ENCODE measurements at regions not wholly inside any gene's neighbourhood (a gene's known extent, or its start where the extent isn't known, plus 50 kb on each side); places are given as distances from the start of the nearest gene placed in this dataset.

GRCh38 chr3:59698091-59698490 is 648.3 kb upstream of the CFAP20DC start:
- no peak for DNase-seq (ENCODE audit: low spot score)

DNA sequence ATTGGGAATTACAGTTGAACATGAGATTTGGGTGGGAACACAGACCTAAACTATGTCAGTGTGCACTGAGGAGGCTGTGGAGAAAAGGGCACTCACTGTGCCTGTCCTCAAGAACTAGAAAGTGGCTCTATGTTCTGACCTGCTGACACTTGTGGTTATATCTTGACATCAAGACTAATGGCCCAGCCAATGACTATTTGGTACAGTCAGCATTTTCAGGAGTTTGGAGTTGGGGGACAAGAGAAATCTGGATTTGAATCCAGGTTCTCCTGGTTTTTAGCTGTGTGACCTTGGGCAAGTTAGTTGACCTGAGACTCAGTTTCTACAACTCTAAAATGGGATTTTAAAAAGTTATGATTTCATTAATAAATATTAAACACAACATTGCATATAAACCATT is 647.0 kb upstream of the CFAP20DC start:
- no peak for DNase-seq (ENCODE audit: low spot score)

GRCh38 chr3:59695860-59696259 is 646.0 kb upstream of the CFAP20DC start:
- DNase-seq (ENCODE audit: low spot score): no peak

DNA sequence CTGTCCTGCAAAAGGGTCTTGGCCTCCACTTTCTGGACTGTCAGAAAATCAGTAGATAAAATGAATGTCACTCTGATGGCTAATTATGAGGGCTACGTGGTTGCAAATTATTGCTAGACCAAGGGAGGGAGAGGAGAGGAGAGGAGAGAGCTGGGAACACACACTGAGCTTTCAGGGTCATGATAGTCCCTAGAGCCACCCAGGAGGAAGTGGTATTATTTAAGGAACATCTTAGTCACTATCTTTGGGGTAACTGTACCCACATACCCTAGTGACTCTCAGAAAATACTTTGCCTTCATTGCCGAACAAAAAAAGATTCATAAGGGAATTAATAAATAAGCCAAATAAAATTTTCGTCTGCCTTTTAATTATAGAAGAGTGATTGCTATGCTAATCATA is 642.3 kb upstream of the CFAP20DC start:
- DNase-seq (ENCODE audit: low spot score): no peak

DNA sequence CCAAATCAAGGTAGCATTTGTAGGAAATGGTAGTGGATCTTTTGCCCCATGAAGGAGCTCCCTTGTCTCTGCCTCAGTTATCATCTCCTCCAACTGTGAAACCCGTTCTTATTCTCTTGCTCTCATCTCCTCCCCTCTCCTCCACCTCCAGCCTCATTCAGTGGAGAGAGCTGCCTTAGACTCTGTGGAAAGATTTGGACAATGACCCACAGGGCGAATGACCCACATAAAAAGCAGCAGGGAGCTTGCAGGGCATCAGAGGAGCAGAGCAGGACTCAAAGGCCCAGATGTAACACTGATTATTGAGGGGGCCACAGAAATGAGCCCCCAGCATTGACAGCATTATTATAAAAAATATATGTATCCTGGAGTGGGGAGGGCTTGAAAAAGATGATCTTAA is 641.1 kb upstream of the CFAP20DC start:
- DNase-seq (ENCODE audit: low spot score): no peak

DNA sequence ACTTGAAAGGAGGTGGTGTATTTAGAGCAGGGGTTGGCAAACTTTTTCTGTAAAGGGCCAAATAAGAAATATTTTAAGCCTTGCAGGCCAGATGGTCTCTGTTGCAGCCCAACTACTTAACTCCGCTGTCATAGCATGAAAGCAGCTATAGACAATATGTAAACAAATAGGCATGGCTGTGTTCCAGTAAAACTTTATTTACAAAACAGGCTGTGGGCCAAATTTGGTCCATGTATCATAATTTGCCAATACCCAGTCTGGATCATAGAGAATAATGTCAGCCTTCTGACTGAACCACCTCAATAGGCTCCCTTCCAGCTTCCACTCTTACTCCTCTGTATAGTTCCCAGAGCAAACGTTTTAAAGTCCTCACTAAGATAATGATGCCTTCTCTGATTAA is 638.8 kb upstream of the CFAP20DC start:
- no peak for DNase-seq (ENCODE audit: low spot score)

DNA sequence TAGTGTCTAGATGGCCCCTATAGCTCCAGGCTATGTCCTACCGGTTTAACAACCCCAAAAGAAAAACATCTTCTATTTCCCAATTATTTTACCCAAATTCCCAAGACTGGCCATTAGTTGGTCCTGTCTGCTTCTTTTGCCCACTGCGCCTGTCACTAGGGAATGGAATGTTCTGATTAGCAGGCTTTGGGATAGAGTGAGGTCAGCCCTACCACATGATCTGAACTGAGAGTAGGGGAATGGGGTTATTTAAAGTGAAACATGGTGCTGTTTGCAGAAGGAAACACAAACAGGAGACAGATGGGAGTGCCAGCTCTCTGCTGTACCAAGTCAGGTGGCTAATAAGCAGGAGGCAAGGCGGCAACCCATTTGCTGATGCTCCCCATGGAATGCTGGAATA is 635.6 kb upstream of the CFAP20DC start:
- DNase-seq (ENCODE audit: low spot score): no peak

GRCh38 chr3:59684766-59685165 is 634.9 kb upstream of the CFAP20DC start:
- DNase-seq (ENCODE audit: low spot score): no peak

DNA sequence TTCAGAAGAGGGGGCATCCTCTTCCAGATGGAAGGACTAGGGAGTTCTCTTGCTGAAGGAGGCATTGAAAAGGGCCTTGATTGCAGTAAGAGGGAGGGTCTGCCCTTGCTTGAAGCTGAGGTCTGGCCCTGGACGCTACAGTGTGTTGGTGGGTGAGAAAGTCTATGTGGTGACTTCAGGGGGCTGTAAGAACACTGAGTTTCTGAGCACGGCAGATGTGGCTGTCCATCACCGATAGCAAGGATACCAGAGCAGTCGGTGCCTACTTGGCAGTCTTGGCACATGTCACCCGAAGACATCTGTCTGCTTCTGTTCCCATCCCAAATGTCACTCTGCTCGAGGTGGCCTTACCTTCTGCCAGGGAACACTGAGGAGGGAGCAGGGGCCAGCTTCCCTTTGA is 631.1 kb upstream of the CFAP20DC start:
- no peak for DNase-seq (ENCODE audit: low spot score)

DNA sequence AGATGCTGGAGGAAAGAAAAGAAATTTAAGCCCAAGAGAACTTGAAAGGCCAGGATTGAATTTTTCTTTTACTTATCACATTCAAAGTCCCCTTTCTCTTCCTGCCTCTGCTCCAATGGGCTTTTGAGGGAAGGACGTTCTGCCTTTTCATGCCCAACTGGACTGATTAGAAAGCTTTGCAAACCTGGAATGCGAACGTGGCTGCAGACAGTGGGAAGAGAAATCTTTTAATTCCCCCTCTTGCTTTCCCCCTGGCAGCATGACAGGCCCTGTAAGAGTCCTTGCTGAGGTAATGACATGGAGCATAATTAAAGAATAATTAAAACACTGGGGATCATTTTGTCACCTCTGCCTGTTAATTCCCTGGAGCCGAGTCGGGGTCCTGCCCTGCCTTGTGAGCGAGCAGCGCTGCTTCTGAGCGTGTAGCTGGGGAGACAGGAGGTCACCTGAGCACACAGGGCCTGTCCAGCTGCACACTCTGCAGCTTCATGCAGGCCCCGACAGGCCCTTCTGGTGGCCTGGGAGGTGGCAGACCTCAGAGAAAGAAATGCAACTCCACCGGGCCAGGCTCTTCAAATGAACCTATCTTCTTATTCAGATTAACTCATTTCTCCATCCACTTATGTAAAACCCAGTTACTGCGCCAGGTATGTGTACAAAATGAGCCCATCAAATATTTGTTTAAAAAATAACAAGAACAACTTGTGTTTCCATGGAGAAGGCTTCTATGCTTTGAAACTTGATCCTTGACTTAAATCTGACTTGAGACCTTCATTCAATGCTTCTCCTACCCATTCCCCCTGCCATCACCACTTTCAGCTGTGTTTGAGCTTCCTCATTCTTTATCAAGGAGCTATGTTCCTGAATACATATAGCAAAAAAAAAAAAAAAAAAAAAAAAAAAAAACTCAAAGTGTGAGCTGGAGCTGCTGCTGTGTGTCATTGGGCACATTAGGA is 628.2 kb upstream of the CFAP20DC start:
- DNase-seq (ENCODE audit: low spot score): no peak

DNA sequence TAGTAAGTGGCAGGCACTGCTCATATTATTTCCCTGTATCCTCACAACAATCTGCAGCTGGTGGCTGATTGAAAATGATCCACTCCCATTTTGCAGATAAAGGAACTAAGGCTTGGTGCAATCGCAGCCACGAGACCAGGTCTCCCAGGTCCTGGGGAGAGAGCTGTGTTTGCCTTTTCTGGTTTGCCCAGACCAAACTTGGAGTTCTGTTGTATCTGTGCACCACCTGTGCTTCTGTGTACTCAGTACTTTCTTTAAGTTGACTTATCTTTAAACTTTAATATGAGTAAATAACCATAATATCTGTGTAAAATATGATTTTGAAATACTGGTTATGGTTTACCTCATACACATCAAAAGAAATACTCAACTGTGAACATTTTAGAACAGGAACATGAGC is 625.7 kb upstream of the CFAP20DC start:
- DNase-seq (ENCODE audit: low spot score): no peak

GRCh38 chr3:59663076-59663850 is 613.4 kb upstream of the CFAP20DC start:
- DNase-seq (ENCODE audit: low spot score): no peak

DNA sequence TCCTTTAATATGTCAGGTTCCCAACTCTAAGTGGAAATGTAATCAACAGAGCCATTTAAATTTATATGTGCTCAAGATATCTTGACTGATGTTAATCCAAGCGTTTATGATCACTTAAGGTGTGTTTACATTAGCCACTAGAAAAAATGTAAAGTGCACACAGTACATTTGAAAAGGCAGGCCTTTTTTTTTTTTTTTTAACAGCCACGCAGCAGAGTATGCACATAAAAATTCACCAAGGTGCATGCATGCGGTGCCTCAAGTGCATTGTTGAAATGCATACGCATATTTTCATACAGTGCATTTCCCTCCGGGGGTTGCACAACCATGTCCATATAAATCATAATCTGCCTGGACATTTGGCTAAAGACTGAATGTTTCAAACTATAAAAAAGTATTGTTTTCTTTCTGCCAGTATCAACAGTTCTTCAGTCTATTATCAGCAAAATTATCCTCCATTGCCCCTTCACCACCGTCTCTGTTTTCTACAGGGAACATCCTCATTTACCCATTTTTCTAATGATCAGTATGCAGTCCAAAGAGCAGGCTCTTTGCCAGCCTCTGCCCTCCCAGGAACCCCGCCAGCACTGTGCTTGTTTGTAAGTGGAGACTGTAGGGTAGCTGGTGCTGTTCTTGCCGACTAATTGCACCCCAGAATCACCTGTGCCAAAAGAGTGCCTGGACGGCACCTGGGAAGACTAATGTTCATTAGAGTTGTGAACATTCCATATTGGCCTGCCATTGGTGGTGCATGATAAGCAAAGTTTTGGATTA is 611.2 kb upstream of the CFAP20DC start:
- no peak for DNase-seq (ENCODE audit: low spot score)

- DNase-seq (ENCODE audit: low spot score): no peak
These were observed 610.6 kb upstream of the CFAP20DC start for GRCh38 chr3:59660376-59660775.

GRCh38 chr3:59659755-59660154 is 609.9 kb upstream of the CFAP20DC start:
- DNase-seq (ENCODE audit: low spot score): no peak

DNA sequence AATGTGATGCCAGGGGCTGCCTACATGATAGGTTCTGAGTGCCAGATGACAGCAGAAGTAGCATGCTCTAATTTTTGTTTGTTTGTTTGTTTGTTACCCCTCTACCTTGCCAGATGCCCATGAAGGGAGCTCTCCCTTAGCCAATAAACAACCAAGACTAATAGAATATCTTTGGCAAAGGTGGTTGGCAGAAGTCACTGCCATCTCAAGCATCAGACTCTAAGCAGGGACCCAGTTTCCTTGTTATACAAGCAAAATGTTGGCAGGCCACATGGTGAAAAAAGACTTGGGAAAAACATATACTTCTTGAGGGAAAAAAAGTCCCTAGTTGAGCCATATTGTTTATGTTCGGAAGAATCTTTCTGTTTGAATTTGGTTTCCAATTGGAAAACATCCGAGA is 609.0 kb upstream of the CFAP20DC start:
- no peak for DNase-seq (ENCODE audit: low spot score)

DNA sequence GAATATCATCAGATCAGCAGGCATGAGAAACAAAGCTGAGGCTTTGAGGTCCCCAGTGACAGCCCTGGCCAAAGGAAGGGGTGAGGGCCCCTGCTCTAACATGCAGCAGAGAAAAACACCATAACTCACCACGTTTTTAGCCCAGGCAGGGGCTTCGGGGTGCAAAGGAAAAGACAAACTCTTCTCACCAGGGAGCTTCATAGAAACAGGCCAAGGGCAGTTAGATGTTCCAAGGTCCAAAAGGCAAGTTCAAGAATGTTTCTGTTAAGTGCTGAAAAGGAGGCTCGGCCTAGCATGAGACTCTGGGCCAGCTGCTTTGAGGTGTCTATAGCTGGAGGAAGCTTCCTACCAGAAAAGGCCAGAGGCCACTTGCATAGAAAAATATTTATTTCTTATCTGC is 608.4 kb upstream of the CFAP20DC start:
- DNase-seq (ENCODE audit: low spot score): no peak

DNA sequence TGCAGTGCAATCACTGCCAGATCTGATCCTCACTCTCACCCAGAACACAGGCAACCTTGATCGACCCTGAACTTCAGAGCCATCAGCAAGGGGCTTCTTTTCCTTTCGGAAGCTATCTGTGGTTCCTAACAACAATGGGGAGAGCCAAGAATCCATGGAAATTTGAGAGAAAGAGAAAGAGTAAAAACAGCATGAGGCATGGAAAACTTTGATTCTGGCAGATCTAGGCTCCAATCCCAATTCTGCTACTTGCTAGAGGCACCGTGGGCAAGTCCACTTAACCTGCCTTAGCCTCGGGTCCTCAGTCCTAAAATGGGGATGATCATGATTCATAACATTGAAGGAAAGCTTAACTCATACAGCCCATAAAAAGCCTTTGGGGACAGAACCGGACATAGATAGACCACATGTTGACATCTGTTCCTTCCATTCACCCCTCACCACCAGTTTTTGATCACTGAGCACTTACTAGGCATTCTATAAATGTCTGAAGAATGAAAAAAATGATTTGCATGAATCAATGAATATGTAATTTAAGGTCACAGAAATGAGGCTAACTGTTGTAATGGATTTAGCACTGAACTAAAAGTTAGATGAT is 605.7 kb upstream of the CFAP20DC start:
- DNase-seq (ENCODE audit: low spot score): no peak

GRCh38 chr3:59654480-59655417 is 604.9 kb upstream of the CFAP20DC start:
- DNase-seq (ENCODE audit: low spot score): peak; percentile 26

- no peak for DNase-seq (ENCODE audit: low spot score)
These were observed 604.3 kb upstream of the CFAP20DC start for GRCh38 chr3:59654123-59654479.

Data from ecto neural progenitor cell (in vitro differentiated cells).